ENCODE measurements at regions not wholly inside any gene's neighbourhood (a gene's known extent, or its start where the extent isn't known, plus 50 kb on each side); places are given as distances from the start of the nearest gene placed in this dataset.

GRCh38 chr6:54002116-54002515 lies 109.1 kb upstream of the MLIP start (continued):
- TF ChIP-seq ZMAT4 (CRISPR knock-in tag; IDR thresholded peaks at IDR 0.05) (no peak), ZSCAN18 (CRISPR knock-in tag; IDR thresholded peaks at IDR 0.05) (no peak), KAT7 (CRISPR knock-in tag; IDR thresholded peaks at IDR 0.05; ENCODE audit: borderline replicate concordance) (no peak), NR3C1 (CRISPR knock-in tag; conservative IDR thresholded peaks at IDR 0.05; ENCODE audit: low read depth) (no peak)

- no peaks in the 10 kb centered on the region for H3K36me3 Mint-ChIP-seq
- DNase-seq (ENCODE audit: low spot score): no peak
Observed at GRCh38 chr6:54003316-54003715, 107.9 kb upstream of the MLIP start.

GRCh38 chr6:54008589-54008988 lies 102.7 kb upstream of the MLIP start:
- Mint-ChIP-seq H3K27me3 (ENCODE audit: low read depth) (no peaks in the 10 kb centered on the region), H3K36me3 (no peaks in the 10 kb centered on the region), H3K4me1 (no peaks in the 10 kb centered on the region), H3K4me3 (no peak overlapping the region), H3K9me3 (peaks cover 2% of the 10 kb centered on the region), H3K27ac (no peak overlapping the region)
- no peak for DNase-seq (ENCODE audit: low spot score)
- ATAC-seq: no peak
- ChIA-PET CTCF (no interaction called here), POLR2A (no interaction called here)
- TF ChIP-seq NFYB (CRISPR knock-in tag; conservative IDR thresholded peaks at IDR 0.05; ENCODE audit: low read depth): no peak
- no peak for TF ChIP-seq ZBTB43 (CRISPR knock-in tag; IDR thresholded peaks at IDR 0.05)
- TF ChIP-seq ZNF317 (CRISPR knock-in tag; IDR thresholded peaks at IDR 0.05; ENCODE audit: borderline replicate concordance, low read depth): no peak
- no peak for TF ChIP-seq FOXP1 (CRISPR knock-in tag; IDR thresholded peaks at IDR 0.05; ENCODE audit: borderline replicate concordance)
- no peak for TF ChIP-seq HMGA2 (CRISPR knock-in tag; IDR thresholded peaks at IDR 0.05)
- TF ChIP-seq GRHL2 (CRISPR knock-in tag; IDR thresholded peaks at IDR 0.05; ENCODE audit: insufficient replicate concordance, severe bottlenecking): no peak
- no peak for TF ChIP-seq ZNF281 (CRISPR knock-in tag; IDR thresholded peaks at IDR 0.05)
- no peak for TF ChIP-seq MAX (CRISPR knock-in tag; IDR thresholded peaks at IDR 0.05)
- TF ChIP-seq CDX4 (CRISPR knock-in tag; IDR thresholded peaks at IDR 0.05; ENCODE audit: borderline replicate concordance): no peak

More at GRCh38 chr6:54003316-54003715, 107.9 kb upstream of the MLIP start:
- CTCF ChIA-PET: interaction anchor here (1.2 to 1.4 kb wide), 2 partner anchors 11 to 16 kb away, joined by 3 to 4 read pairs; no protein-coding TSS in a partner anchor
- POLR2A ChIA-PET: no interaction called here
- Mint-ChIP-seq H3K4me3 (no peak overlapping the region), H3K27ac (no peak overlapping the region), H3K27me3 (ENCODE audit: low read depth) (no peaks in the 10 kb centered on the region), H3K4me1 (peaks cover 14% of the 10 kb centered on the region), H3K9me3 (no peaks in the 10 kb centered on the region)
- ATAC-seq: no peak
- no peak for TF ChIP-seq ZNF281 (CRISPR knock-in tag; IDR thresholded peaks at IDR 0.05)
- TF ChIP-seq ZMAT4 (CRISPR knock-in tag; IDR thresholded peaks at IDR 0.05): no peak
- TF ChIP-seq ZNF138 (CRISPR knock-in tag; conservative IDR thresholded peaks at IDR 0.05): no peak

Data from WTC11 (cell line).